ENCODE measurements at regions not wholly inside any gene's neighbourhood (a gene's known extent, or its start where the extent isn't known, plus 50 kb on each side); places are given as distances from the start of the nearest gene placed in this dataset.

GRCh38 chr2:101578671-101579070 is 103.8 kb upstream of the RFX8 start:
- TF ChIP-seq POLR2AphosphoS5 (IDR thresholded peaks at IDR 0.05; ENCODE audit: low read depth, low read length): no peak
- TF ChIP-seq CTCF (IDR thresholded peaks at IDR 0.05): no peak
- TF ChIP-seq REST (IDR thresholded peaks at IDR 0.05; ENCODE audit: insufficient read depth in 1 of 2, low read depth in 2 of 2, low read length in 1 of 2): no peak
- no peak for TF ChIP-seq TCF7L2 (IDR thresholded peaks at IDR 0.05; ENCODE audit: low read depth, low read length)
- no peak for TF ChIP-seq SIN3A (IDR thresholded peaks at IDR 0.05; ENCODE audit: borderline replicate concordance, insufficient read depth, low read depth, low read length)
